Lung (tissue), 11 donors: ENCODE measurements at regions not wholly inside any gene's neighbourhood (a gene's known extent, or its start where the extent isn't known, plus 50 kb on each side); places are given as distances from the start of the nearest gene placed in this dataset.

Source experiments
- ATAC-seq: fragments of 200-7000 bp; cut with Tn5 transposase; one replicate; pipeline ENCODE4 v1.9.1; 2020; ENCODE audit warnings: moderate number of reproducible peaks; ENCODE audit not compliant: insufficient read depth, low FRiP score
- DNase-seq, 3 donors: peaks; one replicate each; pipeline ENCODE4 v3.0.0-alpha.2; 2013 to 2017
- H3K27ac ChIP-seq, 2 donors: one replicate each; pipeline ENCODE4 v1.5.1; 2013; ENCODE audit warnings: mild to moderate bottlenecking in 2 of 2, moderate library complexity in 2 of 2, control low read depth in 1 of 2, inconsistent platforms in 1 of 2, low read depth in 1 of 2, low read length in 1 of 2
- H3K27me3 ChIP-seq, 3 donors: one replicate each; pipeline ENCODE4 v1.5.1; 2013; ENCODE audit warnings: low read length in 2 of 3; ENCODE audit not compliant: control insufficient read depth in 3 of 3, insufficient read depth in 3 of 3
- H3K36me3 ChIP-seq, 4 donors: one replicate each; pipeline ENCODE4 v1.5.1; 2013; ENCODE audit warnings: low read length in 4 of 4, mild to moderate bottlenecking in 1 of 4, moderate library complexity in 1 of 4; ENCODE audit not compliant: control insufficient read depth in 4 of 4, insufficient read depth in 4 of 4
- H3K4me1 ChIP-seq, 5 donors: one replicate each; pipeline ENCODE4 v1.5.1; 2013; ENCODE audit warnings: low read length in 5 of 5, mild to moderate bottlenecking in 2 of 5, moderate library complexity in 1 of 5; ENCODE audit not compliant: control insufficient read depth in 5 of 5, insufficient read depth in 5 of 5
- H3K4me3 ChIP-seq: one replicate; pipeline ENCODE4 v1.5.1; 2013; ENCODE audit warnings: mild to moderate bottlenecking, control low read depth, moderate library complexity
- H3K9ac ChIP-seq, 2 donors: one replicate each; pipeline ENCODE4 v1.5.1; 2013; ENCODE audit warnings: low read length in 2 of 2, control low read depth in 1 of 2; ENCODE audit not compliant: insufficient read depth in 1 of 2
- H3K9me3 ChIP-seq, 4 donors: one replicate each; pipeline ENCODE4 v1.5.1; 2013; ENCODE audit warnings: low read length in 3 of 4, mild to moderate bottlenecking in 1 of 4, moderate library complexity in 1 of 4; ENCODE audit not compliant: control insufficient read depth in 4 of 4, insufficient read depth in 3 of 4
- WGBS, 2 donors: extraction: QIAGEN DNeasy Blood & Tissue Kit; methylation state at CpG; one replicate each; pipeline ENCODE4 v1.1.7; 2013; 5-methylcytosine and 5-hydroxymethylcytosine counted together
- TF ChIP-seq, protein P1 (sequence below): IDR thresholded peaks from 2 replicates; pipeline ENCODE4 v1.5.1; 2012; ENCODE audit warnings: mild to moderate bottlenecking; ENCODE audit errors: control extremely low read depth, extremely low read depth
- donor health status: control.
- donor health status: control.
- donor health status: Bipolar disorder and iron deficiency.
- donor health status: healthy.
- donor health status: DM: yes; HTN: yes; CAD: no.

DNA sequence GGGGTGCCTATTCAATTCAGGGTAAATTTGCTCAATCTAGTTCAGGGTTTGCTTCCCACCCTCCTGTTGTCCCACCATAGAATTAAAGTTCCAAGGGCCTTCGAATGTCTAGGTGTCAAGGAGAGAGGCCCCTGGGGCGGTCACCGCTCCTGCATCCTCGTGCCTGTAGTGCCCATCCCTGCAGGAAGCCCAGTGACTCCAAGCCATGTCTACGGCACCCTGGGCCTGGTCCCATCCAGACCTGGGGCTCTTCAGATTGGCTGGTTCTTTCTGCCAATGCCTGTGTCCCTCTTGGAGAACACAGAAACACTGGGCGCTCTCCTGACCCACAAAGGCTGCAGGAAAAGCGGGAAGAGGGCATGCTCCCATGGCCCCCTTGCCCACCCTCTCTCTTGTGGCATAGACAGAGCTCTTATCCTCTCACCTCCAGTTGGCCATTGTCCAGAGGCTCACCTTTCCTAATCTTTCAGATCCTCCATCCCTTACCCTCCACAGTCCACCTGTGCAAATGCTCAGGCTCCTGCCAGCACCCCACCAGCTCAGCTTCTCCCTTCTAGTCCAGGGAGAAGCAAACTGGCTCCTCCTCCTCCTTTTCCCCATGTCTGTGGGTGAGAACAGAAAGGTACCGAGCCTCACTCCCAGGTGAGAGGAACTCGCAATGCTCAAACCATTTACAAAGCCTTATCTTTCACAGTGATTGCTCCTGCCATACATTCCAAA lies 253.0 kb upstream of the IRX2 start:
- no peak for ATAC-seq
- Histone ChIP-seq H3K36me3 (no peaks in the 10 kb centered on the region), H3K9me3 (peaks cover 0 to 9% (median 0%) of the 10 kb centered on the region in 4 donors), H3K4me1 (no peaks in the 10 kb centered on the region), H3K27ac (no peak overlapping the region), H3K9ac (no peak overlapping the region), H3K4me3 (no peak overlapping the region), H3K27me3 (no peaks in the 10 kb centered on the region)
- 89 to 92% methylated on average over 9 of the region's 9 CpGs for whole genome bisulfite sequencing, 2 donors
- DNase-seq: no peak
- TF ChIP-seq, protein P1, sequence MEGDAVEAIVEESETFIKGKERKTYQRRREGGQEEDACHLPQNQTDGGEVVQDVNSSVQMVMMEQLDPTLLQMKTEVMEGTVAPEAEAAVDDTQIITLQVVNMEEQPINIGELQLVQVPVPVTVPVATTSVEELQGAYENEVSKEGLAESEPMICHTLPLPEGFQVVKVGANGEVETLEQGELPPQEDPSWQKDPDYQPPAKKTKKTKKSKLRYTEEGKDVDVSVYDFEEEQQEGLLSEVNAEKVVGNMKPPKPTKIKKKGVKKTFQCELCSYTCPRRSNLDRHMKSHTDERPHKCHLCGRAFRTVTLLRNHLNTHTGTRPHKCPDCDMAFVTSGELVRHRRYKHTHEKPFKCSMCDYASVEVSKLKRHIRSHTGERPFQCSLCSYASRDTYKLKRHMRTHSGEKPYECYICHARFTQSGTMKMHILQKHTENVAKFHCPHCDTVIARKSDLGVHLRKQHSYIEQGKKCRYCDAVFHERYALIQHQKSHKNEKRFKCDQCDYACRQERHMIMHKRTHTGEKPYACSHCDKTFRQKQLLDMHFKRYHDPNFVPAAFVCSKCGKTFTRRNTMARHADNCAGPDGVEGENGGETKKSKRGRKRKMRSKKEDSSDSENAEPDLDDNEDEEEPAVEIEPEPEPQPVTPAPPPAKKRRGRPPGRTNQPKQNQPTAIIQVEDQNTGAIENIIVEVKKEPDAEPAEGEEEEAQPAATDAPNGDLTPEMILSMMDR: no peak

DNA sequence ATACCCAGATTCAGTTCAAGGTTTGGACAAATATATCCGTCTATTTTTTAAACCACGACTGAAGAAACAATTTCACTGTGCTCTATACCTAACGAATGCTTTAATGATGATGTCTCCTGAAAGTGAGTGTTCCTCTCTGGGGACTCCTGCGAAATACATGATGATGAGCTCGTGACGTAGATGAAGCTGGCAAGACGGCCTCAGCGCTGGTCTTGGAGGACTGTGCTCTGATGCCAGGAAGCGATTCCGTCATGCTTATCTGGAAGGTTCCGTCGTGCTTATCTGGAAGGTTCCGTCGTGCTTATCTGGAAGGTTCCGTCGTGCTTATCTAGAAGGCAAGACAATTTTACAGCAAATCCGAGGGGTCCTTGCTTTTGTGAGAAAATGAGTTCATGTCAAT lies 250.8 kb upstream of the IRX2 start:
- DNase-seq: no peak
- H3K27me3 ChIP-seq: no peaks in the 10 kb centered on the region
- H3K36me3 ChIP-seq: no peaks in the 10 kb centered on the region
- WGBS, 2 donors: 74 to 87% methylated on average over 17 of the region's 17 CpGs
- no peak for ATAC-seq
- H3K27ac ChIP-seq: no peak overlapping the region
- H3K4me3 ChIP-seq: no peak overlapping the region
- TF ChIP-seq, protein P1: no peak
- H3K9me3 ChIP-seq: peaks cover 0 to 9% (median 0%) of the 10 kb centered on the region in 4 donors
- no peak overlapping the region for H3K9ac ChIP-seq
- no peaks in the 10 kb centered on the region for H3K4me1 ChIP-seq

DNA sequence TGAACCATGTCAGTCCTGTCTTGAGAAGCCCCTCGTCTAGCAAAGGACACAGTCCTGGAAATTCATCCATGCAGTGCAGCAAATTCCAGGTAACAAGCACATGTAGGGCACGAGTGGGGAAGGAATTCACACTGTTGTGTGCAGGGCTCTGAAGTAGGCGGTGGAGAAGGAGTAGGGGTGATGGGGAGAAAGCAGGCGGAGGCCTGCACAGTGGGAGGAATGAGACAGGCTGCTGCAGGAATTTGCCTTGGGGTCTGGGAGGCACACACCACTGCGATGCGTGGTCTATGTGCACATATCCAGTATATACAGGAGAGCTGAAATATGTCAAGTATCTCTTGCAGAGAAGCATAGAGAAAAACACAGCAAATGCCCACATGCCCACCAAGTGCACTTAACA lies 249.2 kb upstream of the IRX2 start:
- 70 to 77% methylated on average over 6 of the region's 6 CpGs for WGBS, 2 donors
- no peak for DNase-seq

More for the DNA sequence above, 249.2 kb upstream of the IRX2 start:
- no peak for ATAC-seq
- H3K27ac ChIP-seq: no peak overlapping the region
- H3K9me3 ChIP-seq: peaks cover 0 to 13% (median 0%) of the 10 kb centered on the region in 4 donors
- no peaks in the 10 kb centered on the region for H3K4me1 ChIP-seq
- H3K36me3 ChIP-seq: no peaks in the 10 kb centered on the region
- no peak overlapping the region for H3K9ac ChIP-seq
- TF ChIP-seq, protein P1: no peak
- no peaks in the 10 kb centered on the region for H3K27me3 ChIP-seq
- no peak overlapping the region for H3K4me3 ChIP-seq
